Testis (tissue), 2 donors: ENCODE measurements at regions not wholly inside any gene's neighbourhood (a gene's known extent, or its start where the extent isn't known, plus 50 kb on each side); places are given as distances from the start of the nearest gene placed in this dataset.

Source experiments
- CTCF ChIP-seq, 3 experiments: fragments of 450-650 bp in 2 of 3; fragments of 200-600 bp in 1 of 3; sonication (generic) in 1 of 3; IDR thresholded peaks; one replicate each; pipeline ENCODE4 v1.5.1; 2016 to 2019; ENCODE audit warnings: antibody characterized with exemption in 3 of 3, mild to moderate bottlenecking in 2 of 3, moderate library complexity in 1 of 3
- POLR2A ChIP-seq: fragments of 450-650 bp; IDR thresholded peaks from one replicate; pipeline ENCODE4 v1.6.1; 2017; ENCODE audit warnings: antibody characterized with exemption, mild to moderate bottlenecking, moderate library complexity

GRCh38 chr2:59080451-59081181 lies 839.5 kb upstream of the FANCL start:
- TF ChIP-seq CTCF (IDR thresholded peaks at IDR 0.05), result no peak
- TF ChIP-seq POLR2A, result no peak
